Dendritic cell treated with granulocyte-macrophage colony-stimulating factor and Interleukin-4, amounts not matched to agents 40 ng/mL and 50 ng/mL, for 4 days (primary cell): ENCODE measurements at regions not wholly inside any gene's neighbourhood (a gene's known extent, or its start where the extent isn't known, plus 50 kb on each side); places are given as distances from the start of the nearest gene placed in this dataset.
"Not testable (repeated sequence)": the region's sequence is repeated elsewhere in the genome, so short reads cannot be mapped to it uniquely, and the experiment has no call there.

Experiments
- H3K27ac Mint-ChIP-seq: one replicate; pipeline ENCODE4 v1.8.0; 2022; ENCODE audit warnings: mild to moderate bottlenecking, mixed read lengths
- H3K27me3 Mint-ChIP-seq: one replicate; pipeline ENCODE4 v1.8.0; 2022; ENCODE audit warnings: mild to moderate bottlenecking, mixed read lengths
- H3K36me3 Mint-ChIP-seq: one replicate; pipeline ENCODE4 v1.8.0; 2022; ENCODE audit warnings: low read depth, mixed read lengths
- H3K4me1 Mint-ChIP-seq: one replicate; pipeline ENCODE4 v1.8.0; 2022; ENCODE audit warnings: low read depth, mixed read lengths
- H3K4me3 Mint-ChIP-seq: one replicate; pipeline ENCODE4 v1.8.0; 2022; ENCODE audit warnings: mild to moderate bottlenecking, moderate library complexity, mixed read lengths
- H3K9me3 Mint-ChIP-seq: one replicate; pipeline ENCODE4 v1.8.0; 2022; ENCODE audit warnings: mixed read lengths
- intact Hi-C: fragments of 100-400 bp; cut with micrococcal nuclease; formaldehyde crosslinking; loops from one replicate; pipeline ENCODE4 v1.15.0; 2022

GRCh38 chr12:5290368-5290767, 141.5 kb upstream of the NTF3 start:
- not testable (repeated sequence) for H3K4me3 Mint-ChIP-seq, H3K9me3 Mint-ChIP-seq

GRCh38 chr12:5292651-5293050, 139.3 kb upstream of the NTF3 start:
- intact Hi-C loops: no loop called here
- Mint-ChIP-seq H3K4me3 (no peak overlapping the region), H3K27ac (no peak overlapping the region), H3K9me3 (no peaks in the 10 kb centered on the region), H3K27me3 (no peaks in the 10 kb centered on the region), H3K4me1 (no peaks in the 10 kb centered on the region), H3K36me3 (no peaks in the 10 kb centered on the region)

More at GRCh38 chr12:5290368-5290767, 141.5 kb upstream of the NTF3 start:
- H3K36me3 Mint-ChIP-seq, H3K27me3 Mint-ChIP-seq, intact Hi-C loops, H3K27ac Mint-ChIP-seq, H3K4me1 Mint-ChIP-seq: not testable (repeated sequence)

DNA sequence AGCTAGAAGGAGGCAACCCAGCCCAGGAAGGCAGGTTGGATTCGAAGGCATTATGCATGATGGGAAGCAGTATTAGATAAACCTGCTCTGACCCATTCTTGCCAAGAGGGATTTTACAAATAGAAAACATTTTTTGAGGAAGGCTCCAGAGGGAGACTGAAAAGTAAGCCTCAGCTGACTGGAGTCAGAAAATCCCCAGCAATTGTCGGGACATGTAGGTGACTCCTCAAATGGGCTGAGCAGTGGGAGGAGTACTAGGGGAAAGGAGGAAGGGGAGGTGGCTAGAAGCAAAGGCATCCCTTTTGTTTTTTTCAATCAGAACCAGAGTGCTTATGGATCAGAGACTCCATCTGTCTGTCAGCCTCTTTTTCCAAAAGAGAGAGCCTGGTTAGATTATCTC, 138.1 kb upstream of the NTF3 start:
- Mint-ChIP-seq H3K4me3 (no peak overlapping the region), H3K4me1 (no peaks in the 10 kb centered on the region), H3K36me3 (no peaks in the 10 kb centered on the region), H3K27ac (no peak overlapping the region), H3K9me3 (no peaks in the 10 kb centered on the region), H3K27me3 (no peaks in the 10 kb centered on the region)
- intact Hi-C loops: no loop called here

GRCh38 chr12:5294274-5295070, 137.4 kb upstream of the NTF3 start:
- no peaks in the 10 kb centered on the region for H3K9me3 Mint-ChIP-seq
- H3K36me3 Mint-ChIP-seq: no peaks in the 10 kb centered on the region
- intact Hi-C loops: no loop called here
- no peak overlapping the region for H3K4me3 Mint-ChIP-seq
- H3K4me1 Mint-ChIP-seq: no peaks in the 10 kb centered on the region
- H3K27me3 Mint-ChIP-seq: no peaks in the 10 kb centered on the region
- no peak overlapping the region for H3K27ac Mint-ChIP-seq

DNA sequence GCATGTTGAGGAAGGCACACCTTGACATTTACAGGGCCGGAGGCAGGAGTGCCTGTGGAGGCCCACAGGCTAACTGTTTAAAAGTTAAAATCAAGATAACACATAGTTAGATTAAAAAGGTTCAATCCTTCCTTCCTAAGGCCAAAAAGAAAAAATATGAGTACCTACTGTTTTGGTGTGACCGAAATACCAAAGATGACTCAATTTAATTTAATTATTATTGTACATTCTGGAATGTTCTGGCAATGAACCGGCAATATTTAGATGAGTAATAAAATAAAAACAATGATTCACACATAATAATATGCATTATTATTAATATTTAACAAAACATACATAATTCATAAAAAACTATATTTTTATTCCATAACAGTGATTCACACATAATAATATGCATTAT, 136.8 kb upstream of the NTF3 start:
- Mint-ChIP-seq H3K4me1 (no peaks in the 10 kb centered on the region), H3K27me3 (no peaks in the 10 kb centered on the region), H3K9me3 (no peaks in the 10 kb centered on the region), H3K4me3 (no peak overlapping the region), H3K36me3 (no peaks in the 10 kb centered on the region), H3K27ac (no peak overlapping the region)
- intact Hi-C loops: no loop called here

GRCh38 chr12:5295996-5296395, 135.9 kb upstream of the NTF3 start:
- no peaks in the 10 kb centered on the region for H3K36me3 Mint-ChIP-seq
- no peak overlapping the region for H3K27ac Mint-ChIP-seq
- intact Hi-C loops: no loop called here
- H3K4me3 Mint-ChIP-seq: no peak overlapping the region
- no peaks in the 10 kb centered on the region for H3K27me3 Mint-ChIP-seq
- no peaks in the 10 kb centered on the region for H3K4me1 Mint-ChIP-seq
- H3K9me3 Mint-ChIP-seq: no peaks in the 10 kb centered on the region

- Mint-ChIP-seq H3K4me3 (no peak overlapping the region), H3K27ac (no peak overlapping the region), H3K27me3 (no peaks in the 10 kb centered on the region), H3K36me3 (no peaks in the 10 kb centered on the region), H3K9me3 (no peaks in the 10 kb centered on the region), H3K4me1 (no peaks in the 10 kb centered on the region)
- intact Hi-C loops: no loop called here
These were observed 130.4 kb upstream of the NTF3 start for GRCh38 chr12:5301539-5301938.

GRCh38 chr12:5305425-5305824, 126.5 kb upstream of the NTF3 start:
- Mint-ChIP-seq H3K9me3 (no peaks in the 10 kb centered on the region), H3K27me3 (no peaks in the 10 kb centered on the region), H3K27ac (no peak overlapping the region), H3K36me3 (no peaks in the 10 kb centered on the region), H3K4me1 (no peaks in the 10 kb centered on the region), H3K4me3 (no peak overlapping the region)
- intact Hi-C loops: no loop called here

GRCh38 chr12:5305886-5306545, 125.9 kb upstream of the NTF3 start:
- H3K4me3 Mint-ChIP-seq: no peak overlapping the region
- intact Hi-C loops: no loop called here
- H3K4me1 Mint-ChIP-seq: no peaks in the 10 kb centered on the region
- H3K9me3 Mint-ChIP-seq: no peaks in the 10 kb centered on the region
- H3K36me3 Mint-ChIP-seq: no peaks in the 10 kb centered on the region
- no peak overlapping the region for H3K27ac Mint-ChIP-seq
- H3K27me3 Mint-ChIP-seq: no peaks in the 10 kb centered on the region

- Mint-ChIP-seq H3K4me1 (no peaks in the 10 kb centered on the region), H3K27me3 (no peaks in the 10 kb centered on the region), H3K4me3 (no peak overlapping the region), H3K36me3 (no peaks in the 10 kb centered on the region), H3K27ac (no peak overlapping the region), H3K9me3 (no peaks in the 10 kb centered on the region)
- intact Hi-C loops: no loop called here
These were observed 124.8 kb upstream of the NTF3 start for GRCh38 chr12:5307065-5307464.

GRCh38 chr12:5308216-5308615, 123.7 kb upstream of the NTF3 start:
- H3K27ac Mint-ChIP-seq: no peak overlapping the region
- H3K4me3 Mint-ChIP-seq: no peak overlapping the region
- intact Hi-C loops: no loop called here
- no peaks in the 10 kb centered on the region for H3K27me3 Mint-ChIP-seq
- no peaks in the 10 kb centered on the region for H3K4me1 Mint-ChIP-seq
- no peaks in the 10 kb centered on the region for H3K9me3 Mint-ChIP-seq
- no peaks in the 10 kb centered on the region for H3K36me3 Mint-ChIP-seq

DNA sequence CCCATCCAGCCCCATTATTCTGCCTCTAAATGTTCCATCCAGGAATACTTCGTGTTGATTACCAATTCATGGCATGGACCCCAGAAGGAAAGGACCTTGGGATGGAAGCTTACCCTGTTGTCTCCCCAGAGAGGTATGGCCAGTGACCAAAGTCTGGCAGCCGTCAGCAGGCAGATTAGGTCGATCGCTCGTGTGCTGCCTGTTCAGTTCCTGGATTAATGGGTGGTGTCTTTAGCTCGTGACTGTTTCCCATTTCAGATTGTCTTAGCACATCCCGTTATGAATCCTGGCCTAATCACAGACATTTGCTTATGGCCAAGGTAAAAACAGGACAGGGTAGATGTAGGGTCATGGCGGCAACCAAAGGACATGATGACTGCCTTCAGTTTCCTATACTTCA, 122.9 kb upstream of the NTF3 start:
- H3K4me3 Mint-ChIP-seq: no peak overlapping the region
- no peaks in the 10 kb centered on the region for H3K4me1 Mint-ChIP-seq
- intact Hi-C loops: no loop called here
- no peaks in the 10 kb centered on the region for H3K36me3 Mint-ChIP-seq
- no peak overlapping the region for H3K27ac Mint-ChIP-seq
- H3K9me3 Mint-ChIP-seq: no peaks in the 10 kb centered on the region
- no peaks in the 10 kb centered on the region for H3K27me3 Mint-ChIP-seq

DNA sequence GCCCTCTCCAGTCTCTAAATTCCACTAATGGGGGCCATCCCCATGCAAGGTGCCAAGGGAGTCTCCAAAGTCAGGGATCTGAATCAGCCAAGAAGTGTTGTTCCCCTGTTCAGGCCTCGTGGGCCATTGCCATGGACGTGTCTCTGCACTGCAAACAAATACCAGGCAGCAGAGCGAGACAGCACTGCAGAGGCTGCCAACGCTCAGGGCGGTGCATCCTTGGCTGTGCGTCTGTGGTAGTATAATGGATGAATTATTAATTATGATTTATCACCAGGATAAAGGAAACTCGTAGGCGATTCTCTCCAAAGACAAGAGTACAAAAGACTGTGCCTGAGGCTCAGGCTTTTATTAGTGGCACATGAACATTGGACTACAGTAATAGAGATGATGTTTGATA, 122.3 kb upstream of the NTF3 start:
- no peaks in the 10 kb centered on the region for H3K36me3 Mint-ChIP-seq
- no peaks in the 10 kb centered on the region for H3K27me3 Mint-ChIP-seq
- intact Hi-C loops: no loop called here
- no peak overlapping the region for H3K27ac Mint-ChIP-seq
- no peaks in the 10 kb centered on the region for H3K9me3 Mint-ChIP-seq
- H3K4me1 Mint-ChIP-seq: no peaks in the 10 kb centered on the region
- H3K4me3 Mint-ChIP-seq: no peak overlapping the region

GRCh38 chr12:5310151-5310550, 121.8 kb upstream of the NTF3 start:
- intact Hi-C loops: no loop called here
- Mint-ChIP-seq H3K4me1 (no peaks in the 10 kb centered on the region), H3K36me3 (no peaks in the 10 kb centered on the region), H3K27ac (no peak overlapping the region), H3K9me3 (peaks cover 4% of the 10 kb centered on the region), H3K27me3 (no peaks in the 10 kb centered on the region), H3K4me3 (no peak overlapping the region)

DNA sequence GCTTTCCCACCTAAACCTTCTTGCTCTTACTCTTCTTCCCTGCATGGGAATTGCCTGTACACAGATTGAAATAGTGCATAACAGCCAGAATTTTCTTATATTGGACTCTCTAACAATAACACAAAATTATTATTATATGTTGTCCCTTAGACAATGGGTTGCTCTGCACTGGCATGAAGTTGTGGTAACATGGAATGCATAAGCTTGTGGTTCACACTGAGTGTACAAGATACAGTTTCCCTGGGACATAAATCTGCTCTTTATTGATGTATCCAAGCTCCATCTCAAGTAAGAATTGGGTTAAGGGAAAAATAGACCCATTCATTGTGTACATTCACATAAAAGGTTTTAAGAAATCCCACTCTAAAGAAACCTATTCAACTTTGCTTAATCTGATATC, 114.4 kb upstream of the NTF3 start:
- Mint-ChIP-seq H3K36me3 (no peaks in the 10 kb centered on the region), H3K4me1 (no peaks in the 10 kb centered on the region), H3K9me3 (peaks cover 14% of the 10 kb centered on the region), H3K27ac (no peak overlapping the region), H3K4me3 (no peak overlapping the region), H3K27me3 (no peaks in the 10 kb centered on the region)
- intact Hi-C loops: no loop called here
